ENCODE measurements at regions not wholly inside any gene's neighbourhood (a gene's known extent, or its start where the extent isn't known, plus 50 kb on each side); places are given as distances from the start of the nearest gene placed in this dataset.

GRCh38 chr15:70151003-70151402, 53.3 kb upstream of the TLE3 start:
- H3K36me3 Mint-ChIP-seq (ENCODE audit: unreplicated experiment) = peaks cover 5% of the 10 kb centered on the region
- H3K27ac Mint-ChIP-seq (ENCODE audit: unreplicated experiment) = no peak overlapping the region
- H3K4me3 Mint-ChIP-seq (ENCODE audit: unreplicated experiment) = no peak overlapping the region
- no peak for TF ChIP-seq CTCF (IDR thresholded peaks at IDR 0.05; ENCODE audit: partially characterized antibody, unreplicated experiment)
- peaks cover 5% of the 10 kb centered on the region for H3K27me3 Mint-ChIP-seq (ENCODE audit: unreplicated experiment)
- H3K9me3 Mint-ChIP-seq (ENCODE audit: unreplicated experiment) = no peaks in the 10 kb centered on the region
- no peak for DNase-seq
- H3K4me1 Mint-ChIP-seq (ENCODE audit: low read depth, unreplicated experiment) = peaks cover 22% of the 10 kb centered on the region

GRCh38 chr15:70150405-70150747, 52.7 kb upstream of the TLE3 start:
- Mint-ChIP-seq H3K4me3 (ENCODE audit: unreplicated experiment) (no peak overlapping the region), H3K36me3 (ENCODE audit: unreplicated experiment) (peaks cover 5% of the 10 kb centered on the region), H3K27me3 (ENCODE audit: unreplicated experiment) (peaks cover 5% of the 10 kb centered on the region)

GRCh38 chr15:70149667-70150404, 52.1 kb upstream of the TLE3 start:
- H3K36me3 Mint-ChIP-seq (ENCODE audit: unreplicated experiment) = peaks cover 1% of the 10 kb centered on the region
- no peak overlapping the region for H3K27ac Mint-ChIP-seq (ENCODE audit: unreplicated experiment)
- peaks cover 17% of the 10 kb centered on the region for H3K4me1 Mint-ChIP-seq (ENCODE audit: low read depth, unreplicated experiment)
- peaks cover 3% of the 10 kb centered on the region for H3K27me3 Mint-ChIP-seq (ENCODE audit: unreplicated experiment)
- no peak for DNase-seq
- no peak for TF ChIP-seq CTCF (IDR thresholded peaks at IDR 0.05; ENCODE audit: partially characterized antibody, unreplicated experiment)
- no peaks in the 10 kb centered on the region for H3K9me3 Mint-ChIP-seq (ENCODE audit: unreplicated experiment)
- no peak overlapping the region for H3K4me3 Mint-ChIP-seq (ENCODE audit: unreplicated experiment)

More at GRCh38 chr15:70150405-70150747, 52.7 kb upstream of the TLE3 start:
- no peak for TF ChIP-seq CTCF (IDR thresholded peaks at IDR 0.05; ENCODE audit: partially characterized antibody, unreplicated experiment)
- Mint-ChIP-seq H3K4me1 (ENCODE audit: low read depth, unreplicated experiment) (peaks cover 22% of the 10 kb centered on the region), H3K27ac (ENCODE audit: unreplicated experiment) (no peak overlapping the region), H3K9me3 (ENCODE audit: unreplicated experiment) (no peaks in the 10 kb centered on the region)
- no peak for DNase-seq

- TF ChIP-seq CTCF (IDR thresholded peaks at IDR 0.05; ENCODE audit: partially characterized antibody, unreplicated experiment) = no peak
- Mint-ChIP-seq H3K36me3 (ENCODE audit: unreplicated experiment) (no peaks in the 10 kb centered on the region), H3K9me3 (ENCODE audit: unreplicated experiment) (no peaks in the 10 kb centered on the region), H3K4me1 (ENCODE audit: low read depth, unreplicated experiment) (peaks cover 5% of the 10 kb centered on the region), H3K4me3 (ENCODE audit: unreplicated experiment) (no peak overlapping the region), H3K27me3 (ENCODE audit: unreplicated experiment) (peaks cover 2% of the 10 kb centered on the region), H3K27ac (ENCODE audit: unreplicated experiment) (no peak overlapping the region)
- DNase-seq = no peak
These were observed 50.1 kb upstream of the TLE3 start for GRCh38 chr15:70147778-70148177.
